HG03469 (cell line): ENCODE measurements at regions not wholly inside any gene's neighbourhood (a gene's known extent, or its start where the extent isn't known, plus 50 kb on each side); places are given as distances from the start of the nearest gene placed in this dataset.

ENCODE experiments used
- ATAC-seq: cut with Tn5 transposase; IDR thresholded peaks from one replicate; pipeline ENCODE4 v1.9.1; 2021; ENCODE audit warnings: mild to moderate bottlenecking, moderate library complexity, moderate number of reproducible peaks; ENCODE audit not compliant: unreplicated experiment

DNA sequence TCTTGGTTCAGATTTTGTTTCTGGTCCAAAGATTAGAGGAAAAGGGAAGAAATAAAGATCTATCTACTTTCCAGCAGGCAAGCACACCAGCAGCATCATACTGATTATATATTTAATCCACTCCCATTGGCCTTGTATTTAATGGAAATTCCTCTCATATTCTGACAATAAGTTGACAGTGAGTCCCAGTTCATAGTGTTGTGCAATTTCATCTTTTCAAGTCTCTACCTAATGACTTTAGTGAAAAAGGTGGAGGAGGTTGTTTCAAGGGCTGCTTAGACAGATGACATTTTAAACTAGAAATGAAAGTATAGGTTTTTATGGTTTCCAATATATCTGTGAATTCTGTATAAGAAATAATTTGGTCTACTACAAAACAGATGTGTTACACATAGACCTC, 298.6 kb downstream of the PABPC4L start:
- ATAC-seq, result no peak

DNA sequence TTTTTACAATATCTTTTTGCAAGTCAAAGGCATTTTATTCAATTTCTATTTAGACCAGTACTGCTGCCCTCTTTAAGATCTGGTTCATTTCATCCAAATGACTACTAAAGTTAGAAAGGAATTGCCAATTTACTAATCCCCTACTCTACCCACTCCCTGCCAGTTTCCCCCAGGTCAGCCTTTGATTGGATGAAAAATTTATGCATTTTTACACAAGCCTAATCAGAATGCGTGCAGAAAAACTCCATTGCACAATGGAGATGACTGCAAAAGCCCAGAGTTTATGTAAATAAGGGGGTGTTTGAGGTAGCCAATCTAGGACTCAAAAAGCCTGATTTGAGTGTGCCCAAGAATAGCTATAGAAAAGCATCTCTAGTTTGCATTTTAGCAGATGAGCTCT, 310.6 kb downstream of the PABPC4L start:
- no peak for ATAC-seq

DNA sequence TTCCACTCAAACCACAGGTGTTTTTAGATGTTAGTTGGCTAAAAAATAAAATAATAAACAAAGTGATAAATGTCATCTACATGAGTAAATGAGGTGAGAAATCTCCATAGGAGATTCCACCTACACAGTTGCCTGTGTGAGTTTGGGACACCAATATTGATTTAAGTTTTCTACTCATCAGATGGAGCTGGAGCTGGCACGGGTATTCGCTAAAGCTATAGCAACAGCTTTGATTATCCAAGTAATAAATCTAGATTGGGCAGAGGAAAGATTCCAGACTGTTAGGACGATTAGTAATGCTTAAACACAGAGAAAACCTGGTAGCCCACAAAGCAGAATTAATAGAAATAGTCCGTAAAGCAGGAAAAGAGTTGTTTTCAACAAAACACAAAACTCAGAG, 313.9 kb downstream of the PABPC4L start:
- no peak for ATAC-seq

DNA sequence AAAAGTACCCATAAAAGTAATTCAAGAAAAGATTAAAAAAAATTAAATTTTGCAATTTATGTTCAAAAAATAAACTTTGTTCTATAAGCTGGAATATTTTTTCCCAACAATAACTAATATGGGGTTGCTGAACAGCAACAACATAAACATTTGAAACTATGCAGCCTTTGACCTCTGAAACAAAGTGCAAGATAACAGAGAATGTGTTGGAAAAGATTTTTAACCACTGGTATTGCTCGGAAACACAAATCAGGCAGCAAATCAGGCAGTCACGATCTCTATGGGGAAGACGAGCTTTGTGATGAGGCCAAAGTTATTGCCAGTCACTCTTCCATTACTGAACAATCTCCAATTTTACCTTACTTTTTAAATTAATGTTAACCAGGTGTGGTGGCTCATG, 332.1 kb downstream of the PABPC4L start:
- no peak for ATAC-seq

DNA sequence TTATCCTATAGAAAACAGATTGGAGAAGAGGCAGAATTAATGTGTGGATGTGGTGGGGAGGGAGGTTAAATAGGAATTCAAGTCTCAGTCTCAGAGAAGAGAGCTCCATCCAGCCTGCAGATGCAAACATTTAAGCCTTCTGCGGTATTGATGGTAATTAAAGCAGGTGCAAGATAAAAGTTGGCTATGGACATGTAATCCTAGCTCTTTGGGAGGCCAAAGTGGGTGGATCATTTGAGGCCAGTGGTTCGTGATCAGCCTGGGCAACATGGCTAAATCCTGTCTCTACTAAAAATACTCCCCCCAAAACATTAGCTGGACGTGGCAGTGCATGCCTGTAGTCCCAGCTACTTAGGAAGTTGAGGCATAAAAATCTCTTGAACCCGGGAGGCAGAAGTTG, 332.7 kb downstream of the PABPC4L start:
- no peak for ATAC-seq

DNA sequence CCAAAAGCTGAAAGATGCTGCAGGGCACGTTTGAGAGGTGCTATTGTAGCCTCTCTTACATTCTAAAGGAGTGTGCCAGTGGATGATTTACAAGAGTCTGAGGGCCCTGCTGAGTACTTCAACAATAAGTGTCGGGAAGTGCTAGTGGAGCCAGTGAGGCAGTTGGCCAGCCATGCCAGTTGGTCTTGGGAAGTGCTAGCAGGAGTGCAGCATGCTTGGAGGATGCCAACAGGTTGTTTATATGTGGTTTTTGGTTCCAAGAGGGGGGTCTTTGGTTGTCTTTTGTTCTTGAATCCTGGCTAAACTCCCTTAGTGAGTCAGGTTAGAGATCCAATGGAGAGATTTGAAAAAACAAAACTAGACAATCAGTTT, 335.3 kb downstream of the PABPC4L start:
- no peak for ATAC-seq

DNA sequence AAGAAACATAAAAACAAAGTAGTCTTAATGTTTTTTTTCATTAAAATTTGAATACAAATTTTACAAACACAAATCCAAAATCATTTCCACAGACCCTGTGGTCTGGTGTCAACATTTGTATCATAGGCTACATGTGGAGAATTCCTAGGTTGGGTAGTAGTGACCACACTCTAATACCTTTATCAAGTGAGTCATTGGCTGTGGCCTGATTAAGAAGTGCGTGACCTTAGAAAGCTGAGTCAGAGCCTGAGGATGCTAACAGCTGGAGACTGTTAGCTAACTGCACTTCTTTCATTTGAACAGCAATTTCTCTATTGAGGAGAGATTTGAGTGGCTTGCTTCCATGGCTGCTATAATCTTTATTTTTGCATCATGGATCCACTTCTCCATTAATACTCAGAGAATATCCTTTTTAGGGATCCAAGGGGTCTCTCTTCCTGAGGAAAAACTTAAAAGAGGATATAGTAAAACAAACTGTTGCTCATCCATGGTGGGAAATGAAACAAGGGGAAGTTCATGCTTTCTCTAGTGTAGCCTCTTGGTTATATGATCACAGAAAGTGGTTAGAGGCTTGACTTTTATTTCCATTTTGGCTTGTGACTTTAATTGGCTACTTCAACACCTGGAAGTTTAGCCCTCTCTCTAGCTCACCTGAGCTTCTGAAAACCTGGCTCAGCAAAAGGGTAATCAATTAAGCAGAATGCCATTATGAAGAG, 335.8 kb downstream of the PABPC4L start:
- ATAC-seq, result no peak

DNA sequence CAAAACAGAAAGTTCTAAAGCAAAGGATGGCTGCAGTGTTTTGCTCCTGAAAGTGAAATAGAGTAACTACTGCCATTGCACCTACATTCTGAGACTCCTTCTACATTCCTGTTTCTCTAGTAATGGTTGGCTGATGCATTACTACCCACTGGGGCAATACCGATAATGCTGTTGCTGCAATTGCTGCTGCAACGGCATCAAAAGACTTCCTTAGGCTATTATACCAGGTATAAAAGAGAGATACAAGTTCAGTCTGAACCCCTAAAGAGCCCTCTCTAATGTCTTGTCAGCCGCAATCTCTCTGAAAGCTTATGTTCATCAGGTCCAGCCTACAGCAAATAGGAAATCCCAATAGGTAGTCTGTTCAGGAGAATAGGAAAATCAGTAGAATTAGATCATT, 338.4 kb downstream of the PABPC4L start:
- no peak for ATAC-seq

DNA sequence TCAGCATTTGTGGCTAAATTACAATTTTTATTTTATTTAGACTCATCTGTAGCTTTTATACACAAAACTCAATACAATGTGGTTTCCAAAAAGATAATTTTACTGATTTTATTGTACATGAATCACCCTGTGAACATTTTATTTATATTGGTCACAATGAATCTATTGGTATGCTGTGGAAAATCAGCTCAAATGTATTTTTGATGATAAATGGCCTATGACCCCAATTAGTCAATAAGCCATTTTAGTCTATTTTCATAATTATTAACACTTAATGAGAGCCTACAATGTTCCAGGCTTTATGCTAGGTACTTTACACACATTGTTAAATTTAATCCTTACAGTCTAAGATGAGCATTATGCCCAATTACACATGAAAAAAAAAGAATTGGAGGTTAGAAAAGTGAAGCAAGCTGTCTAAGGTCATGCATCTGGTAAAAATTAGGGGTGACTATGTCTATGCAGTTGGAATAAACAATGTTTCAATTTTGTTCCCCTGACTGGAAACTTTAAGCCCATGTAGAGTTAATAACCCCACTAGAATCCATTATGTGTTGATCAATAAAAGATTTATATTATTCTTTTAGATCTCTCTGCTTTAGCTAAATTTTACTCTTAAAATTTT, 344.7 kb downstream of the PABPC4L start:
- no peak for ATAC-seq

DNA sequence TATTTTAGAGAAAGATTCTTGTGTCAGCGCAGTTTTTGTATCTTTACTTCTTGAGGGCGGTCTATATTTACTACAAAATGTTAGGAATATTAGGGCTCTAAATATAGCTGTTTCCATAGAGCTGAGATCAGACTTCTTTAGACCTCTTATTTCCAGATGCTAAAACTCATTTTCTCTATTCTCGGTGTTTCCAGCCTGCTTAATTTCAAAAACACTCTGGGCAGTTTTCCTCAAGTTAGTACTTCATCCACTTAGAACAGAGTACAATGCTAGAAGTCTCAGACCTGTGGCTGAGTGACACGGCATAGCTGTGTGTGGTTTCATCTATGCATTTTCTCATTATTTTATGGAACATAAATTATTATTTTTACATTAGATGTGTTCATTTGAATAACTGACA, 346.6 kb downstream of the PABPC4L start:
- ATAC-seq, result no peak

DNA sequence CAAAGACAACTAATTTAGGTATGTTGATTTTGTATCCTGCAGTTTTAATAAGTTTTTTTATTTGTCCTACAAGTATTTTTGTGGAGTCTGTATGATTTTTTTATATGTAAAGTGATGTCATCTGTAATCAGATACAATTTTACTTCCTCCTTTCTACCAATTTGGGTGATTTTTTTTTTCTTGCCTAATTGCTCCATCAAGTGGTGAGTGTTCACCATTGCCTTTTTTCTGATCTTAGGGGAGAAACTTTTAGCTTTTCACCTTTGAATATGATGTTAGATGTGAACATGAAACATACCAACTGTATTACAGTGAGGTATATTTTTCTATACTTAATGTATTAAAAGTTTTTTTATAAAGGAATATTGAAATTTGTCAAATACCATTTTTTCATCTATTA, 362.3 kb downstream of the PABPC4L start:
- ATAC-seq, result no peak

DNA sequence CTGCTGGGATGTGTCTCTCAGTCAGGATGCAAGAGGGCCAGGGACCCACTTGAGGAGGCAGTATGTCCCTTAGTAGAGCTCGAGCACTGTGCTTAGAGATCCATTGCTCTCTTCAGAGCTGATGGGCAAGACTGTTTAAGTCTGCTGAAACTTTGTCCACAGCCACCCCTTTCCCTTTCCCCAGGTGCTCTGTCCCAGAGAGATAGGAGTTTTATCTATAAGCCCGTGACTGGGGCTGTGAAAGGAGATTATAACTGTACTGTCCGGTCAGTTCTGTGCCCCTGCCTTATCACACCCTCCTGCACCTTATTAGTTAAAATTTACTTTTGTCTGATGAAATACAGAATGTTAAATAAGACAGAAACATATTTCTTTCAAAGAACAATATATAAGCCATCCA, 378.4 kb downstream of the PABPC4L start:
- no peak for ATAC-seq

DNA sequence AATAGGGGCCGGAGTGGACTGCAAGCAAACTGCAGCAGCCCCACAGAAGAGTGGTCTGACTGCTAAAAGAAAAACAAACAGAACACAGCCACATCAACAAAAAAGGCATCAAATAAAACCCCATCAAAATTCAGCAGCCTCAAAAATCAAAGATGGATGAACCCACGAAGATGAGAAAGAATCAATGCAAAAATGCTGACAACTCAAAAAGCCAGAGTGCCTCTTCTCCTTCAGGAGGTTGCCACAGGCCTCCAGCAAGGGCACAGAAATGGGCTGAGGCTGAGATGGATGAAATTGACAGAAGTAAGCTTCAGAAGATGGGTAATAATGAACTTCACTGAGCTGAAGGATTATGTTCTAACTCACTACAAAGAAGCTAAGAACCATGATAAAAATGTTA, 388.6 kb downstream of the PABPC4L start:
- ATAC-seq, result no peak

DNA sequence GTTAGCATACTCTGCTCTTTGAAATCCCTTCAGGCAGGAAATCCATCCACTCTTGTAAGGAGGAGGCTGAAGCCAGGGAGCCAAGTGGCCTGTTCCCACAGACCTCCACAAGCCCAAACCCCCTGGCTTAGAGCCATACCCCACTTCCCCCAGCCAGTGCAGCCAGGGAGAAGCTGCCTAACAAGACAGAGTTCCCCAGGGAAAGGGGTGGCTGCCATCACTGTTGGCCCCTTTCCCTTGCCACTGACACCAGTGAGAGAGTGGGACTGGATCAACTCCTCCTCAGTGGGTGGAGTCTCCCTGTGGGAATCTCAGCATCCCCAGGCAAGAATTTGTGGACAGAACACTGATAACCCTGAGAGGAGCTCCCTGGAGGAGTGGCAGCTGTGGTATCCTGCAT, 389.4 kb downstream of the PABPC4L start:
- ATAC-seq, result no peak

DNA sequence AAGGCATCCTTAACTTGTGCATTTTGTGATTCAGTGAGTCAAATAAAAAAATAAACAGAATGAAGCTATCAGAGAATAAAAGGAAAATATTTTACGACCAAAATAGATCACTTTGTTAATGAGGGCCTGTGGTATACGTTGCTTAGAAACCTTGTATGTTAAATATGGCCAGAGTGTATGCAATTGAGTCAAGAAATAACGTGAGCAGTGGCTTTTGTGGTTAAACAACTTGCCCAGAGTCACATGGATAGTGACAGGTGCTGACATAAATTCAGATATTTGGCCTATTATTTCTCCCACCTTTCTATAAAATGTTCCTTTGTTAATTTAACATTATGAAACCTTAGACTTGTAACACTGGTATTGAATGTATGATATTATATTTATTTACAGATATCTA, 393.4 kb downstream of the PABPC4L start:
- ATAC-seq, result no peak

DNA sequence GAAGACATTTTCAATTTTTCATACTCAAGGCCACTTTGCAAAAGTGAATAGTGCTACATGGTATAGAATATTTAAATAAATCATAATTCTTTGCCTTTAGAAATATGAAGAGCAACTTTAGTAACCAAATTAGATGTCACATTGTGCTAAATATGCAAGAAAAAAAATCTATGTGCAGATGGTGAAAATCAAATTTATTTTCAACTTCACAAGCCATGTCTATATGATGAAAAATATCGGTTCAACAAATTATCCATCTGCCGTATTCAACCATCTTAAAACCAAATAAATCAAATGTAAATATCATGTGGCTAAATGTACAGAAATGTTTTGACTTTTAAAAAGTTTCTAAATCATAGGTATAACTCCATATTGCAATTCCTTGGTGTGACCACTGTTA, 398.2 kb downstream of the PABPC4L start:
- no peak for ATAC-seq

DNA sequence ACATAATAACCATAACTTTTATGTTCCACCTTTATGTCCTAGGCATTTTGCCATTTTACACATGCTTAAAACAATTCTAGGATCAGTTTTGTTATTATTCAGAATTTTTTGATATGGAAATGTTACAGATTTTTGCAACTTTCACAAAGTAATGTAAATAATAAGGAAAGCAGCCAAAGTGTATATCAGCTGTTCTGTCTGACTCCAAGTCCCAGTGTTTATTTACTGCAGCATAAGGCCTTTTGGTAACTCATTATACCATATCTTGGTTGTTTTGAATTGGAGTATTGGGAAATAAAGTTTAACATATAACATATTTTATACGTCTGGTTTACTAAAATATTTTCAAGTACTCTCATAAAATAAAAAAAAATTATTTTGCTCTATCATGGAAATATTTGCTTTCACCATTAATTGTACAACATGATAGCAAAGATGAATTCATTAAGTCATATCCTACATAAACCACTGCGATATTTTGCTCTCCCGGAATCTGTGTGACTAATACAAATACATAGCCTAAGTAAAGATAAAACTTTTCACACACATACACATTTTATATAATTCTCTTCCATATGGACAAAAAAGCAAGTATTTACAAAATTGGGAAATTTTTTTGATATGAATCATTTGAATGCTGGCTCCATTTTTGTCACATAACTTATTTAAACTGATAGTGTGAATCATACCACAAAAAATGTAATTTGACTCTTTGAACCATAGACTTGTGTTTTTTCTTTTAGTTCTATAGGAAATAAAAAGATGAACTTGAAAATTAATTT, 399.0 kb downstream of the PABPC4L start:
- ATAC-seq, result no peak

DNA sequence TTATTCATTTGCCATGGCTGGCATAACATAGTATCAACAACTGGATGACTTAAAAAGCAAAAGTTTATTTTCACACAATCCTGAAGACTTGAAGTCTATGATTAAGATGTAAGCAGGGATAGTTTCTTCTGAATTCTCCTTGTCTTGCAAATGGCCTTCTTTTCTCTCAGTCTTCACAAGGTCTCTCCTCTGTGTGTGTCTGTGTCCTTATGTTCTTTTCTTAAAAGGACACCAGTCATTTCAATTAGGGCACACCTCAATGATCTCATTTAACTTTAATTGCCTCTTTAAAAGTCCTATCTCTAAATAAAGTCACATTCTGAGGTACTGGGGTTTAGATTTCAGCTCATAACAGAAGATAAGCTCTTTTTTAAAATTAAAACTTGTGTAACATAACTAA, 399.7 kb downstream of the PABPC4L start:
- no peak for ATAC-seq

DNA sequence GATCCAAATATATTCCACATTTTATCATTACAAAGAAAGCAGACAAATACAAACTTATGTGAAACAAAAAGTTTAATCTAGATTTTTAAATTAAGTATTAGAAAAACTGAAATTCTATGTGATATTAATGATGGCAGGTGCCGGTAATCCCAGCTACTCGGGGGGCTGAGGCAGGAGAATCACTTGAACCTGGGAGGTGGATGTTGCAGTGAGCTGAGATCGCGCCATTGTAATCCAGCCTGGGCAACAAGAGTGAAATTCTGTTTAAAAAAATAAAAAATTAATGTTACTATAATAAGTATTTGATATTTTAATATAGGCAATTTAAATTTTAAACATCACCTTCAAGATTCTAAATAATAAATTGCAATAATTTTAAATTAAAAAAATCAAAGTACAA, 400.6 kb downstream of the PABPC4L start:
- no peak for ATAC-seq

DNA sequence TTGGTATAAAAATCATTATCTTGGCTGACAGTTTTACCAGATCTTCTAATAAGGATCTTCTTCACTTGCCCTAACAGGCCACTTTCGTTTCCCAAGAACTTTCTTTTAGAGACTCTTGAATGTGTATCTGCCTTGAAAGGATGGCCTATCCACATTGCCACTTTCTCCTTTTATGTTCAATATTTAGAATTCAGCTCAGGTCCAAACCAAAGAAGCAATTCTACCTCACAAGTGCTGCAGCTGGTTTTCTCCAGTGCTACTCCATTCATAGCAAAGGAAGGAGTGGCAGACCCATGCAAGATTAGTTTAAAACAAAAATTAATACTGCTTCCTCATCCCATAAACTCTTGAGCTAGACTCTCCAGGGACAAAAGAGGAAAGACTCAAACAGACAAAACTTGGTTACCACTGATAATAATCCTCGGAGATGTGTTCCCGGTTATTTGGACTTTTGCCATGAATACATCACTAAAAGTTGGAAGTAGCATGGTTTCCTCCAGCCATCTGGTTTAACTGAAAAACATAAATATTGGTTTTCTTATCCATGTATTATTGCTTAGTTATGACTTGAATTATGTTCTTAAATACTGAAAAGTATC, 401.8 kb downstream of the PABPC4L start:
- ATAC-seq, result no peak

DNA sequence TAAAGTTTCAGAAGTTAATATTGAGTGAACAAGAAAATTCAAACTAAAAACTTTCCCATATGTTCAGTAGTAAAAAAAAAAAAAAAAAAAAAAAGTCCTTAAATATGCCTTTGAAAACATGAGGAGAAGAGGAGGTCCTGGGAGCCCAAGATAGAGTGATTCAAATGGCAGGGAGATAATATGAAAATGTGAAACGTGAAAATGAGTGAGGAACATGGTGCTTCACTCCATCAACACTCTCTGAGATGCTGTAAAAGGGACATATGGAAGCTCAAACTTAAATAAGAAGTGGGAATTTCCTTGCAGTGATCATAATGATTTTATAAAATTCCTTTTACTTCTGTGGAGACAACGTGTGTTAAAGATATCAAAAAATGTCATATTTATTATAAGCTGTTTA, 423.9 kb downstream of the PABPC4L start:
- ATAC-seq, result no peak

DNA sequence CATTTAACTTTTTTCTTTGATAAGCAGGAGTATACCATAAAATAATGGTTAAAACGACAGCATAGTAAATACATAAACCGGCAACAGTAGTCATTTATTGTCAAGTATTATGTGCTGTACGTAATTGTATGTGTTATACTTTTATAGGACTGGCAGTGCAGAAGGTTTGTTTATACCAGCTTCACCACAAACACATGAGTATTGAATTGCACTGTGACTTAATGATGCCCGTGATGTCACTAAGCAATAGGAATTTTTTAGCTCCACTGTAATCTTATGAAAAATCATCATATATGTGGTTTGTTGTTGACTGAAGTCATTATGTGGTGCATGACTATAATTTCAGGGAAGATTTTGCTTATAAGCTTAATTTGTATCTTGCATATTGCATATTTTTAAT, 424.6 kb downstream of the PABPC4L start:
- no peak for ATAC-seq
